GM19455 (cell line): ENCODE measurements at regions not wholly inside any gene's neighbourhood (a gene's known extent, or its start where the extent isn't known, plus 50 kb on each side); places are given as distances from the start of the nearest gene placed in this dataset.

Source experiments
- ATAC-seq: cut with Tn5 transposase; IDR thresholded peaks from one replicate; pipeline ENCODE4 v1.9.1; 2021; ENCODE audit not compliant: unreplicated experiment

- ATAC-seq = no peak
Observed at GRCh38 chr5:152853361-152853760, 448.3 kb upstream of the NMUR2 start.

- no peak for ATAC-seq
Observed at GRCh38 chr5:152855441-152855840, 450.4 kb upstream of the NMUR2 start.

- no peak for ATAC-seq
Observed at GRCh38 chr5:152861231-152861630, 456.2 kb upstream of the NMUR2 start.

GRCh38 chr5:152864447-152864846 lies 459.4 kb upstream of the NMUR2 start:
- ATAC-seq = no peak

- ATAC-seq = no peak
Observed at GRCh38 chr5:152864991-152865390, 459.9 kb upstream of the NMUR2 start.

GRCh38 chr5:152869971-152870370 lies 464.9 kb upstream of the NMUR2 start:
- ATAC-seq = no peak

GRCh38 chr5:152882621-152883020 lies 477.5 kb upstream of the NMUR2 start:
- ATAC-seq = no peak

GRCh38 chr5:152883066-152883775 lies 478.1 kb upstream of the NMUR2 start:
- no peak for ATAC-seq

GRCh38 chr5:152884006-152884405 lies 478.9 kb upstream of the NMUR2 start:
- no peak for ATAC-seq

- ATAC-seq = no peak
Observed at GRCh38 chr5:152900332-152900731, 495.3 kb upstream of the NMUR2 start.

- no peak for ATAC-seq
Observed at GRCh38 chr5:152901754-152902153, 496.7 kb upstream of the NMUR2 start.

GRCh38 chr5:152905286-152905685 lies 500.2 kb upstream of the NMUR2 start:
- no peak for ATAC-seq

- no peak for ATAC-seq
Observed at GRCh38 chr5:152907488-152908245, 502.6 kb upstream of the NMUR2 start.

GRCh38 chr5:152912924-152913323 lies 507.8 kb upstream of the NMUR2 start:
- ATAC-seq = no peak

GRCh38 chr5:152932621-152933020 lies 527.5 kb upstream of the NMUR2 start:
- no peak for ATAC-seq

GRCh38 chr5:152933056-152933455 lies 528.0 kb upstream of the NMUR2 start:
- no peak for ATAC-seq

- no peak for ATAC-seq
Observed at GRCh38 chr5:152938630-152939029, 533.6 kb upstream of the NMUR2 start.

GRCh38 chr5:152942633-152943336 lies 537.7 kb upstream of the NMUR2 start:
- no peak for ATAC-seq

GRCh38 chr5:152953788-152954483 lies 536.5 kb upstream of the GRIA1 start:
- no peak for ATAC-seq

GRCh38 chr5:152956943-152957613 lies 533.4 kb upstream of the GRIA1 start:
- no peak for ATAC-seq
